Upper lobe of left lung (tissue), 6 donors: ENCODE measurements at regions not wholly inside any gene's neighbourhood (a gene's known extent, or its start where the extent isn't known, plus 50 kb on each side); places are given as distances from the start of the nearest gene placed in this dataset.

Experiments used
- ATAC-seq, 2 donors: fragments of 200-7000 bp; cut with Tn5 transposase; one replicate each; pipeline ENCODE4 v1.9.1; 2022; ENCODE audit warnings: mild to moderate bottlenecking in 2 of 2, moderate library complexity in 2 of 2; ENCODE audit not compliant: low FRiP score in 2 of 2
- DNase-seq, 2 donors: peaks; one replicate each; pipeline ENCODE4 v3.0.0-alpha.2; 2019 to 2020
- H3K27ac ChIP-seq, 4 donors: fragments of 200-600 bp; sonication (generic); one replicate each; pipeline ENCODE4 v1.5.1; 2016 to 2019
- H3K27me3 ChIP-seq, 4 donors: fragments of 200-600 bp; sonication (generic); one replicate each; pipeline ENCODE4 v1.5.1; 2017 to 2019
- H3K36me3 ChIP-seq, 4 donors: fragments of 200-600 bp; sonication (generic); one replicate each; pipeline ENCODE4 v1.5.1; 2016 to 2019
- H3K4me1 ChIP-seq, 4 donors: fragments of 200-600 bp; sonication (generic); one replicate each; pipeline ENCODE4 v1.5.1; 2018 to 2019
- H3K4me3 ChIP-seq, 4 donors: fragments of 200-600 bp; sonication (generic); one replicate each; pipeline ENCODE4 v1.5.1; 2017 to 2019; ENCODE audit warnings: mild to moderate bottlenecking in 2 of 4, moderate library complexity in 1 of 4
- H3K9me3 ChIP-seq, 4 donors: fragments of 200-600 bp; sonication (generic); one replicate each; pipeline ENCODE4 v1.5.1; 2018 to 2019
- EP300 ChIP-seq, 4 donors: sonication (generic); formaldehyde crosslinking; IDR thresholded peaks; one replicate each; pipeline ENCODE4 v1.5.1; 2017; ENCODE audit warnings: antibody characterized with exemption in 4 of 4, control low read depth in 2 of 4
- POLR2A ChIP-seq, 4 donors: fragments of 450-650 bp; IDR thresholded peaks; one replicate each; pipeline ENCODE4 v1.5.1; 2016 to 2017; ENCODE audit warnings: antibody characterized with exemption in 4 of 4, mild to moderate bottlenecking in 2 of 4
- POLR2AphosphoS5 ChIP-seq, 2 donors: sonication (generic); formaldehyde crosslinking; IDR thresholded peaks; one replicate each; pipeline ENCODE4 v1.5.1; 2017; ENCODE audit warnings: antibody characterized with exemption in 2 of 2
- WGBS, 2 donors: methylation state at CpG; one replicate each; pipeline ENCODE4 v1.1.5; 2017 to 2018; 5-methylcytosine and 5-hydroxymethylcytosine counted together
- TF ChIP-seq, protein P1 (sequence below), 6 experiments: fragments of 450-650 bp in 4 of 6; fragments of 200-600 bp in 2 of 6; sonication (generic) in 2 of 6; IDR thresholded peaks; one replicate each; pipeline ENCODE4 v1.5.1; 2016 to 2019; ENCODE audit warnings: antibody characterized with exemption in 6 of 6
- donor health status: DM: no; HTN: no; CAD: no; lungs with moderate emphysema.
- donor health status: DM: no; HTN: yes; CAD: no; lungs with severe emphysema.

- DNase-seq (no peak), ATAC-seq (no peak)
- H3K36me3 ChIP-seq = no peaks in the 10 kb centered on the region
- no peak overlapping the region for H3K27ac ChIP-seq
- 85 to 87% methylated on average over 5 of the region's 5 CpGs for WGBS, 2 donors
- TF ChIP-seq POLR2A (IDR thresholded peaks at IDR 0.05) (no peak), EP300 (IDR thresholded peaks at IDR 0.05) (no peak), POLR2AphosphoS5 (IDR thresholded peaks at IDR 0.05) (no peak)
- TF ChIP-seq, protein P1, sequence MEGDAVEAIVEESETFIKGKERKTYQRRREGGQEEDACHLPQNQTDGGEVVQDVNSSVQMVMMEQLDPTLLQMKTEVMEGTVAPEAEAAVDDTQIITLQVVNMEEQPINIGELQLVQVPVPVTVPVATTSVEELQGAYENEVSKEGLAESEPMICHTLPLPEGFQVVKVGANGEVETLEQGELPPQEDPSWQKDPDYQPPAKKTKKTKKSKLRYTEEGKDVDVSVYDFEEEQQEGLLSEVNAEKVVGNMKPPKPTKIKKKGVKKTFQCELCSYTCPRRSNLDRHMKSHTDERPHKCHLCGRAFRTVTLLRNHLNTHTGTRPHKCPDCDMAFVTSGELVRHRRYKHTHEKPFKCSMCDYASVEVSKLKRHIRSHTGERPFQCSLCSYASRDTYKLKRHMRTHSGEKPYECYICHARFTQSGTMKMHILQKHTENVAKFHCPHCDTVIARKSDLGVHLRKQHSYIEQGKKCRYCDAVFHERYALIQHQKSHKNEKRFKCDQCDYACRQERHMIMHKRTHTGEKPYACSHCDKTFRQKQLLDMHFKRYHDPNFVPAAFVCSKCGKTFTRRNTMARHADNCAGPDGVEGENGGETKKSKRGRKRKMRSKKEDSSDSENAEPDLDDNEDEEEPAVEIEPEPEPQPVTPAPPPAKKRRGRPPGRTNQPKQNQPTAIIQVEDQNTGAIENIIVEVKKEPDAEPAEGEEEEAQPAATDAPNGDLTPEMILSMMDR (IDR thresholded peaks at IDR 0.05) = no peak
- H3K4me3 ChIP-seq = no peak overlapping the region
- H3K4me1 ChIP-seq = no peaks in the 10 kb centered on the region
- no peaks in the 10 kb centered on the region for H3K27me3 ChIP-seq
- H3K9me3 ChIP-seq = no peaks in the 10 kb centered on the region
Observed at GRCh38 chr3:54047568-54047967, 74.8 kb upstream of the CACNA2D3 start.

DNA sequence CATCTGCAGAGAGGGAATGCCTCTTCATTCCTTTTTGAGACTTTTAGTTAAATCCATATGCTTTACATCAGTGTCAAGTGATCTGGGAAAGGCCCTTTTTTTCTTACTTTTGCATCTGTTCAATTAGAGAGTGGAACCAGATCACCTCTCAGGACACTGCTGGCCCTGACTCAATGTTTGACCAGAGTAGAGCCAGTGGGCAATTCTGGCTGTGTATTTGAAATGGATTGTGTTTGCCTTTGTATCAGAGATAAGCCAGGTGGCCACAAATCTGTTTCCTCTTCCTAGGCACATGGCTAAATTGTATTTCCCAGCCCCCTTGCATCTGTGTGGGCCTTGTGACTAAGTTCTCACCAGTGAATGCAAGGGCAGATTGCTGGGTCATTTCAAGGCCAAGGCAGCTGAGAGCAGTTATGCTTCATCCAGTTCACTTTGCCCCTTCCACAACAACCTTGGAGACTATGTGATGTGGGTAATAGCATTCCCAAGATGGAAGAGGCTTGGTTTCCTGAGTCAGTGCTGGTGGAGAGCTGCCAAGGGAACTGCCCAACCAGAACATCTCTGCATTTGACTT, 75.6 kb upstream of the CACNA2D3 start:
- Histone ChIP-seq H3K27ac (peak overlapping the region in 1 of 4 donors; percentile 34), H3K9me3 (no peaks in the 10 kb centered on the region), H3K4me1 (no peaks in the 10 kb centered on the region), H3K27me3 (no peaks in the 10 kb centered on the region), H3K4me3 (no peak overlapping the region), H3K36me3 (no peaks in the 10 kb centered on the region)
- ATAC-seq (peak in 1 of 2 donors; percentile 9), DNase-seq (no peak)
- TF ChIP-seq POLR2AphosphoS5 (IDR thresholded peaks at IDR 0.05) (no peak), POLR2A (IDR thresholded peaks at IDR 0.05) (no peak), EP300 (IDR thresholded peaks at IDR 0.05) (no peak)
- TF ChIP-seq, protein P1 (IDR thresholded peaks at IDR 0.05) = no peak

GRCh38 chr3:54045061-54045815, 77.1 kb upstream of the CACNA2D3 start:
- Histone ChIP-seq H3K4me1 (no peaks in the 10 kb centered on the region), H3K36me3 (no peaks in the 10 kb centered on the region), H3K4me3 (no peak overlapping the region), H3K27me3 (no peaks in the 10 kb centered on the region), H3K9me3 (no peaks in the 10 kb centered on the region), H3K27ac (no peak overlapping the region)
- ATAC-seq (no peak), DNase-seq (no peak)
- TF ChIP-seq, protein P1 (IDR thresholded peaks at IDR 0.05) = no peak
- TF ChIP-seq EP300 (IDR thresholded peaks at IDR 0.05) = no peak
- no peak for TF ChIP-seq POLR2A (IDR thresholded peaks at IDR 0.05)
- TF ChIP-seq POLR2AphosphoS5 (IDR thresholded peaks at IDR 0.05) = peak in 1 of 2 donors; percentile 25
- WGBS, 2 donors = 59 to 69% methylated on average over 3 of the region's 3 CpGs

DNA sequence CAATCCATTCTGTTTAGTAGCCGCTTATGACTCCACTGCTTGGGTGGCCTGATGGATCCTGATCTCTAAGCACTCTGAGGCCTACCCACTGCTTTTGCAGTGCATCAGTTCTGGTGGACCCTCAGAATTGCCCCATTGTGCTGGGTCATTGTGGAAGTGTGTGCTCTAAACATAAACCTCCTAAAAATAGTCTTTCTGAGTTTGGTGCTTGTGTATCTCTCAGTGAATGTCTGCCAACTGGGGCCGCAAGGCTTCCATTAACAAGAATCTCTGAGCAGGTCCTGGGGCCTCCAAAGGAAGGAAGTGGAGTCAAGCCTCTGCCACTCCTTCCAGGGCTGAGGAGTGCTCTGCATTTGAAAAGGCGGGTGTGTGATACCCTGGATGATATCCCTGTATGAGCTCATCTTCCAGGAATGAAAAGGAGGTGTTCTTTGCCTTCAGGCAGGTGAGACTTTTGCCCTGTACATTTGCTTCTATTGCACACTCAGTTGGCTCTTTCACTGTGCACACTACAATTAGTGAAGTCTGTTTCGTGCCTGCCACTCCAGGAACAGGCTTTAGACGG, 80.0 kb upstream of the CACNA2D3 start:
- no peak overlapping the region for H3K27ac ChIP-seq
- H3K4me3 ChIP-seq = no peak overlapping the region
- H3K9me3 ChIP-seq = no peaks in the 10 kb centered on the region
- H3K27me3 ChIP-seq = no peaks in the 10 kb centered on the region
- H3K4me1 ChIP-seq = no peaks in the 10 kb centered on the region
- H3K36me3 ChIP-seq = no peaks in the 10 kb centered on the region
- DNase-seq = no peak
- WGBS, 2 donors = 68 to 69% methylated on average over 4 to 5 of the region's 5 CpGs
- no peak for ATAC-seq
- TF ChIP-seq, protein P1 (IDR thresholded peaks at IDR 0.05) = no peak
- TF ChIP-seq POLR2A (IDR thresholded peaks at IDR 0.05) = no peak
- no peak for TF ChIP-seq EP300 (IDR thresholded peaks at IDR 0.05)
- TF ChIP-seq POLR2AphosphoS5 (IDR thresholded peaks at IDR 0.05) = no peak
